Fibroblast of upper back skin (primary cell): ENCODE measurements at regions not wholly inside any gene's neighbourhood (a gene's known extent, or its start where the extent isn't known, plus 50 kb on each side); places are given as distances from the start of the nearest gene placed in this dataset.
"Not testable (repeated sequence)": the region's sequence is repeated elsewhere in the genome, so short reads cannot be mapped to it uniquely, and the experiment has no call there.

Experiments used
- DNase-seq: peaks from one replicate; pipeline ENCODE4 v3.0.0-alpha.2; 2013

DNA sequence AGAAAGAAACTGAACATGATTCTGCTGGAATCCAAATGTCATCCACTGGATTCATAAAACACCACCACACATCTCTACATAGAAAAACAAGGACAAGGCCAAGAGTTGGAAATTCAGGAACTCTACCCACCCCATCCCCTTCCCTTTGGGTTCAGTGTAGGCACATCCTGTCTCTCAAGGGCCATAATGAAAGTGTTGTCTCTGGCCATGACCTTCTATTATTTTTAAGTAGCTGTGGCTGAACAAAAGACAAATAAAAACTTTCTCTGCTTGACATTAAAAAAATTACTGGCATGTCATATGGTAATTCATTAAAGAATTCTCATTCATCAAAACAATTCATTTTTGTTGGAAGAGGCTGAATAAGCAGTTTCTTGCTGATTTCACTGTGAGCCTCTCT is 54.9 kb upstream of the ZBTB18 start:
- no peak for DNase-seq

DNA sequence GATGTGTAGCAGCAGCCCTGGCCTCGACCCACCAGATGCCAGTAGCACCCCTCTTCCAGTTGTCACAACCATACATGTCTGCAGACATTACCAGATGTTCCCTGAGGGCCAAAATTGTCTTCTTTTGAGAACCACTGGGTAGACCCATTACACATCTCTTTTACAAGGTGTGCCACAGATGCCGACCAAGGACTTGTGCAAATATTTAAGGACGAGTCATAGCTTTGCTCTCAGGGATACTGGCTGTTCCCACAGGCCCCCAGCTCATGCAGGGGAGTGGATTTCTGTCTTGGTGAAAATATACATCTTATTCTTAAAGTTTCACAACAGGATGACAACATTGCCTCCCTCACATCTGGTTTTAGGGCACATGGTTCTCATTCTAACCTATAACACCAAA is 59.4 kb upstream of the ZBTB18 start:
- no peak for DNase-seq

DNA sequence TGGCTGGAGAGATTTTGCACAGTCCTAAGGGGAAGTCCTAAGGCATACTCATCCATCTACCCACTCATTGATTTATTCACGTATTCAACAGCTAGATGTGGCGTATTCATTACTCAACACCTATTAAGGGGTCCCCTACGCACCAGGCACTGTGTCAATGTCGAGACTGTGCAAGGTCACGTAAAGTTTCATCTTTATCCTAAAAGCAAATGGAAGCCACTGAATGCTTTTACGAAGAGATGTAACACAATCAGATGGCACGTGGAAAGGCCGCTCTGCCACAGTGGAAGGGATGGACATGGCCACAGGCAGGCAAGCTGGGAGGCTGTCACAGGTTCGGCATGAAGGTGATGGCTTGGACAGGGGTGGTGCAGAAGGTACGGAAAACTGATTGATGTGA is 66.3 kb upstream of the ZBTB18 start:
- no peak for DNase-seq

DNA sequence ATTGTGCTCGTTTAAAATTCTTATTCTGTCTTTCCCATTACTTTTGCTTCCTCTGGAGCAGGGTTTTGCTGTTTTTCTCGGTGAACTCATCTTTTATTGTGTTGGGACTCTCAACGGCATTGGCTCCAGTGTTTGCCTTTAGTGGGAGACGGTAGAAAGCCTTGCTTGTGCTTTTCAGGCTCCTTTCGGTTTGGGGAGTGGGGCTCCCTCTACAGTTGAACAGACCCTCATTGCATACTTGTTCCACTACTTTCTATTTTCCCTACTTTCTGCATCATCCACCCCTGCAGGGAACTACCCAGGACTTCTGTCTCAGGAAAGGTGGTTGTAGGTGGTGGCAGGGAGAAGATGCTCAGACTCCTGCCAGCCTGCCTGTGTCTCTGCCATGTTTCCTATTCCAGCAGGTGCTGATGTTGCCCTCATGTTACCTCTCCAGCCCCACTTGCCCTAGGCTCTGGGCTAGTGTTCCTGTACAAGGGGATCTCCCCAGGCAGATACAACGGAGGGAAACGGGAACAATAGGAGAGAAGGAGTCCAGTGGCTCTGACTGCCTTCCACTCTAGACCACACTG is 68.5 kb upstream of the ZBTB18 start:
- DNase-seq: peak; percentile 13

DNA sequence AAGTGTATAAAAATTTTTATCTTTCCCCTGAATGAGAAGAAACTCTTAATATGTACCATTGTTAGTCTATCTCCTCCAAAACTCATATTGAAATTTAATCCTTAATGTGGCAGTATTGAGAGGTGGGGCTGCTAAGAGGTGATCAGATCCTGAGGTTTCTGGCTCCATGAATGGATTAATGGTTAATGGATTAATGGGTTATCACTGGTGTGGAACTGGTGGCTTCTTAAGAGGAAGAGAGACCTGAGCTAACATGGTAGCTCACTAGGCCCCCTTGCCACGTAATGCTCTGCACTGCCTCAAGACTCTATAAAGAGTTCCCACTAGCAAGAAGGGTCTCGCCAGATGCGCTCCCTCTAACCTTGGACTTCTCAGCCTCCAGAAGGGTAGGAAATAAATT is 70.6 kb upstream of the ZBTB18 start:
- DNase-seq: no peak

DNA sequence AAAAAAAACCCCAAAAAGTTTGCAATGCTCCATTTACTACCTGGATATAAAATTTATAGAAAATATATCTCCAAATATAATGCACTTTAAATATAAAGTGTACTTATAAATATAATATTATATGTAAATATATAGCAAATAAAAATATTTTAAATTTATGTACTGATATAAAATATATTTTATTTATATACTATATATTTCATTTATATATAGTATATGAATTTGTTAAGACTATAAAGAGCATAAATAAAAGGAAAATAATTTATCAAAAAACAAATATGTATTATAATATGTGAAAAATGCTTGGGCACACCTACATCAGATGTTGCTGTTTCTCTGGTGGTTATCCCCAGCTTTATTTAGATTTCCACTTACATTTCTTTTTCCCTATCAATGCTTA is 71.0 kb upstream of the ZBTB18 start:
- DNase-seq: no peak

DNA sequence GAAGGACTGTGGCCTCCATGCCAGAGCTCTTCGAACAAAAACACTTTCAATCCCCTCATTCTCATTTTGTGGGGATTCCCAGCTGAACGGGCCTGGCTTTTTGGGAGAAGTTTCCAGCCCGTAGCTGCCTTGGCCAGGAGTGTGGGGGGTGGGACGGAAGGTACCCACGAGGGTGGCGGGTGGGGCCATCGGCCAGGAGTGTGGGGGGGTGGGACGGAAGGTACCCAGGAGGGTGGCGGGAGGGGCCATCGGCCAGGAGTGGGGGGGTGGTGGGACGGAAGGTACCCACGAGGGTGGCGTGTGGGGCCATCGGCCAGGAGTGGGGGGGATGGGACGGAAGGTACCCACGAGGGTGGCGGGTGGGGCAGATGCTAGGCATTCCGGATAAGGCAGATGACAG is 71.7 kb upstream of the ZBTB18 start:
- DNase-seq: no peak

DNA sequence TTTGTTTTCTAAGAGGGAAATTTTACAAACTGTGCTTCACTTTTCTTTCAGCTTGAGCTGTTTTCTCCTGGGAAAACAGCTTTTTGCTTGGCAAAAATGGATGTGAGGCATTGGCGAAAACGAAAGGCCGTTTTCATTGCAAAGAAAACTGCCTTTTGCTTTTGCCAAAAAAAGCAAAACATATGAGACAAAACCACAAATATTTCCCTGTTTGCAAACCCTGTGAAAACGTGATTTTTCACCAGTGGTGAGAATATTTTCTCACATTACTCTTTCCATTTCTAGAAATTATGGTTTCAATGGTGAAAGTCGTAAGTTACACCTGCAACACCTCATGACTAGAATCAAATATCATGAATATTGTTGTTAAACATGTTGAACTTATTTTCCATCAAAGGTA is 74.0 kb upstream of the ZBTB18 start:
- DNase-seq: peak; percentile 32

DNA sequence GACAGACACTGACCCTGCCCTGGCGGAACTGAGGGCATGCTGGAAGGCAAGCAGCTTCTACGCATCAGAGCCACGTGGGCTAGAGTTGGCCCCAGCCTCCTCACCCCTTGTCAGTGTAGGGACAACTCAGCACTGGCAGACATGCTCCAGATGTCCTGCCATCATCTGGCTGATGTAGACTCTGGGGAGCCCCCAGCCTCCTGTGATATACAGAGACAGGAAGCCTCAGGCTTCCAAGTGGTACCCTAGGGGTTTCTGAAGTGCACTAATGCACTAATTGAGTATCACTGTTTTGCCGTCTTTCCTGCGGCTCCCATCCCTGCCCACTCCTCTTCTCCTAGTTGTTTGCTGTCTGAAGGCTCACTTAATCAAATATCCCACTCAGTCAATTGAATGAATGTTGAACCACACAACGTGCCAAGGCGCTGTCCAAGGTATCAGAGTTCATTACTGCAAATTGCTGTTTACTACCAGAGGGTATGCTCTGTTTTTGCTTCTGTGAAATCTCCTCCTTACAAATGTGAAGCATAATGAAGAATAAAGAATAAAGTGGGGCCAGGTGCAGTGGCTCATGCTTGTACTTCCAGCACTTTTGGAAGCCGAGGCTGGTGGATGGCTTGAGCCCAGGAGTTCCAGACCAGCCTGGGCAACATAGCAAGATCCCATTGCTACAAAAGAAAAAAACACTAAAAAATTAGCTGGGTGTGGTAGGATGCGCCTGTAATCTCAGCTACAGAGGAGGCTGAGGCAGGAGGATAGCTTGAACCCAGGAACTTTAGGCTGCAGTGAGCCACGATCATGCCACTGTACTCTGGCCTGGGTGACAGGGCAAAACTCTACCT is 76.4 kb upstream of the ZBTB18 start:
- DNase-seq: peak; percentile 46

DNA sequence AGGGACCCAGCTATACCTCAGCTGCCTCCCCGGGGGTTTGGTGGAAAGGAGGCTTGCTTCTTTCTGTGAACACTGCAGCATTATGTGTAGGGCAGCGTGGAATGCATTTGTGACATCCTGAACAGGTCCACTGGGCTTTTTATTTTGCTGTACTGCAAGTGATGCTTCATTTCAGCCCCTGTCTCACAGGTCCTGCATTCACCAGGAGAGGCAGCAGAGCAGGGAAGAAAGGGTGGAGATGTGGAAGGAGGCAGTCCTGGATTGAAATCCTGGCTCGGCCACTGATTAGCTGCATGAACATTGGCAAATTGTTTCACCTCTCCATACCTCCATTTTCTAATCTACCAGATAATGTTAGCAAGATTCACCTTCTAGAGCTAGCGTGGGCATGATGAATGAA is 77.9 kb upstream of the ZBTB18 start:
- DNase-seq: no peak

DNA sequence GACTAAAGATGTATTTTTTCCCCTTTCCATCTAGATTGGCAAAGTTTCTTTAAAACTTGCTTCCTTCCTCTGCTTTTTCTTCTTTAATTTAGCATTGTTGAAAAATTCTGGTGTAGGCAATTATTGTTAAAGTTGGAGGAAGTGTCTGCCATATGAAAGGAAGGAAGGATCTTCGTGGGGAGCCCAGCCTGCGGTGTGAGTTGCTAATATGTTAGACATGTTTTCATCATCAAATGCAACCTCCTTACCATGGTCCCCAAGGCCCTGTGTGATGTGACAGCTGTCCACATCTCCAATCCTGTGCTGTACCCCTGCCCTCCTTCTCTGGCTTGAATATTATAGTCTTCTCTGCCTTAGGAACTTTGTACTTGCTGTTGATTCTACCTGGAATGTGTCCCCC is 81.0 kb upstream of the ZBTB18 start:
- DNase-seq: peak; percentile 15

DNA sequence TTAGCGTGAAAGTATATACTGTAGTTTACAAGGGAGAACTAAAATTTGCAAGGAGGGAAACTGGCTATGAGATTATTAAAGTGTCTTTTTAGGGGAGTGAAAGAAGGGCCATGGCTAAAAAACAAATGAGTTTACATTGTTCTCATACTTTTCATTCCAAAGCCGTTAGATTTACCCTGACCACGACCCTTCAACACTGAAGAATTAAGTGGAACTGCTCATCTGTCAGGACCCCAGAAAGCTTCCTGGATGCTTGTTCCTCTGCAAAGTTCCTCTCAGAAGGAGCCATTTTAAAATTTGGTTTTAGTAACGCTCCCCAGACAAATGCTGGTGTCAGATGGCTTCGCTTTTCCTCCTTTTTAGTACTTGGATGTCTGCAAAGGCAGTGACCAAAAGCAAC is 82.7 kb upstream of the ZBTB18 start:
- peak; percentile 83 for DNase-seq

DNA sequence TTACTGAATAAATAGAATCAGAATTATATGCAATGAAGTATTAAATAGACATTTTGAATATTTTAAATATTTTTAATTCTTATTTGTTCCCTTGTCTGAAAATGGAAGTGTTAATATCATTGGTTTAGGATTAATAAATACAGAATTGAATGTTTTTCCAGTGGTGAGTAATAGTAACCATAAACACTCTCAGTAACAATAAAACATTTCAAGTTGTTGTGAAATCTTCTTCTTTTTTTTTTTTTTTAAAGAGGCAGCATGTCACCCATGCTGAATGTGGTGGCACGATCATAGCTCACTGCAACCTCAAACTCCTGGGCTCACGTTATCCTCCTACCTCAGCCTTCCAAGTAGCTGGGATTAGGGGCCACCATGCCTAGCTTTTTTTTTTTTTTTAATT is 86.2 kb upstream of the ZBTB18 start:
- no peak for DNase-seq

DNA sequence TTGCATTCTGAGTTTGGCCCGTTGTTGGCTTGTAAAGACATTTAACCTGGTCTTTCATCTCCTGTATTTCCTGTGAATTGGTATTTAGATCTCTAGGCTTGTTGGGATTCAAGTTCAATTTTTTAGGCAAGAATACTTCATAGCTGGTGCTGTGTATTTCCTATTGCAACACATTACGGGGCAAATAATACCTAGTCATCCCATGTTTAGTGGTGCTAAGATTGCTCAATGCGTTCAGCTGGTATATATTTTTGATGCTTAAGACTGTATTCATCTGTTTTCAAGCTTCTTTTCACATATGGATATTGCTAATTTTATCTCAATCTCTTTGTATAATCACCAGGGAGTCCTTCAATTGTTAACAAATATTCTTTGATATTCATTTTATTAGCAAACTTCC is 87.5 kb upstream of the ZBTB18 start:
- no peak for DNase-seq

DNA sequence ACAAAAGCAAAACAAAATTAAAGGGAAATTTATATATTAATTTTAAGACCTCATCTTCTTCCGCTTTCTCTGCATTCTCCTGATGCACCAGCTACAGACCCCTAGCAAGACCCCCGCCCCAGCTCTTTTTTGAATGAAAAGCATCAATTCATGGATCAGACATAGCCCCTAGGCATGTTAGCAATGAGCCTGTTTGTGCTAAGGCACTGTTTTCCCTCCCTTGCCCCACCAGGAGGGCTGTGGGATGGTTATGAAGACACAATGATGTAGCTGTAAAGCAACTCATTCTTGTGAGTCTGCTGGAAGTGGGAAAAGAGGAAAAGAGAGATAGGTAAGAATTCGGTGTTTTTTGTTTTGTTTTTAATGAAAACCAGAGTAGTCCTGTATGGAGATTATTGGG is 88.5 kb upstream of the ZBTB18 start:
- DNase-seq: no peak

DNA sequence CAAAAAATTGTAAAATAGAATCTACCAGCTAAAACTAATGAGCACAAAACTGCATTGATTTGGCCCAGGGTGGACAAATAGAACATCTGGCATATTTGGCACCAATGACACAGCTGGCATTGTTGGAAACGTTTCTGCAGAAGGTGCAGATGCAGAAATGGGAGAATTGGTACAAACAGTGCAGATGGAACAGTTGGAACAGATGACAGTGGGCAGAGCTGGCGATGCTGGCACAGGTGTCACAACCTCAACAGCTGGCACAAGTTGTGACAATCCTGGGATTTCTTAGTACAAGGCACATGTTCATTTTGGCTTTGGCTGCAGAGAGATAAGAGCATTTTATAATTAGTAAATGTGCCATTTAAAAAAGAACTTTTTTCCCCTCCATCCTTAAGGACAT is 91.1 kb upstream of the ZBTB18 start:
- DNase-seq: no peak

DNA sequence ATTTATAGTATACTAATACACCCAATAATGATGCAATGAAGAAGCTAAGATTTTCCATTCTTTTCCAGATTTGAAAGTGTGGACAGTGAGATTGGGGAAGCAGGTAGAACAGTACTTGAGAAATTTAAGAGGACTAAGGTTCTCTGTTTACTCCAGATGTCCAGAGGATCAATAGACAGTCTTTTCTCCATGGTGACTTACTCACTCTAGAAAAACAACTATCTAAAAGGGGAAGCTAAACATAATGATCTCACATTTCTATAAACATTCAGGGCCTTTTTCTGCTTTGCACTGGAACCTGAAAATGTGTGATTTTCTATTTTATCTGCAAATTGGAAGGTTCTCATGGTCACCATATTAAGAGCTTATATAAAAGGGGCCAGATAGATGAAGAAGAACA is 93.9 kb upstream of the ZBTB18 start:
- no peak for DNase-seq

DNA sequence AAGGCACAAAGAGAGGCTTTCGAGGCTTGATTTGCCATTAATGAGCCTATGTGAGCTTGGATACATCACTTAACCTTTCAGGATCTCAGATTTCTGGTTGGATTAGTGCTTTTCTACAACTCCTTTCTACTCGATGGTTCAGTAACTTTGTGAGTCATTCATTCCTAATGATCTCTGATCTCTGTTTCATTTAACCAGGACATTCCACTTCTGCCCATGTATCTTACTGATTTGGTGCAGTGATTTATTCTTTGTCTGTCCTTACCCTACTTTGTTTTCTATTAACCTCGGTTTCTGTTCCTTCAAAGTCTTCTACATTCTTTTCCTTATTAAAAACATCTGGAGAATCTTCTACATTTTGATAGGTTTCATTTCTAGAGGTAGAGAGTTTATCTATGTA is 94.6 kb upstream of the ZBTB18 start:
- peak; percentile 89 for DNase-seq

DNA sequence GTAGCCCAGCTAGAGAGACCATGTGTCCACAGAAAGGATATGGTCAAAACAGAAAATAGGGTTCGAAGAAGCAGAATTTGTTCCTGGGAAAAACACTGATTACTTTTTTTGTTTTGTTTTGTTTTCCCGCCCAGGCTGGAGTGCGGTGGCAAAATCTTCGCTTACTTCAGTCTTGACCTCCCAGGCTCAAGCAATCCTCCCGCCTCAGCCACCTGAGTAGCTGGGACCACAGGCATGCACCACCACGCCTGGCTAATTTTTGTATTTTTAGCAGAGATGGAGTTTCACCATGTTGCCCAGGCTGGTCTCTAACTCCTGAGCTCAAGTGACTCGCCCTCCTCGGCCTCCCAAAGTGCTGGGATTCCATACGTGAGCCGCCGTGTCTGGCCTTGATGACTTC is 99.9 kb upstream of the ZBTB18 start:
- not testable (repeated sequence) for DNase-seq

DNA sequence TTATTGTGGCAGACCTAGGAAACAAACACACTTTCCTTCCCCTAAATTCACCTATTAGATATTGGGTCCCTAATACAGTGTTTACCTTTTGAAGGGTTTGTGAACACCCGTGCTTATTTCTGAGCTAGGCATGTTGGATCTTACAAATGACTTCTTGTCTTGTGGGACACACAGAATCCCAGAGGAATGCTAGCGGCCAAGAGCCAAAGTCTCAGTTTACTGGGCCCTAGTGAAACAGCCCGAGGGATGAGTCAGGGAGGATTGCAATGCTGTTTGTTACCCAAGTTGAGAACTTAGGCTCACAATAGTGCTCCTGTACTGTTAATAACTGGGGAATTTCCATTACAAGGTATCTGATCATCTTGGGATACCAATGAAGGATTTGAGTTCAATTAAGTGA is 100.1 kb upstream of the AKT3 start:
- DNase-seq: peak; percentile 86

DNA sequence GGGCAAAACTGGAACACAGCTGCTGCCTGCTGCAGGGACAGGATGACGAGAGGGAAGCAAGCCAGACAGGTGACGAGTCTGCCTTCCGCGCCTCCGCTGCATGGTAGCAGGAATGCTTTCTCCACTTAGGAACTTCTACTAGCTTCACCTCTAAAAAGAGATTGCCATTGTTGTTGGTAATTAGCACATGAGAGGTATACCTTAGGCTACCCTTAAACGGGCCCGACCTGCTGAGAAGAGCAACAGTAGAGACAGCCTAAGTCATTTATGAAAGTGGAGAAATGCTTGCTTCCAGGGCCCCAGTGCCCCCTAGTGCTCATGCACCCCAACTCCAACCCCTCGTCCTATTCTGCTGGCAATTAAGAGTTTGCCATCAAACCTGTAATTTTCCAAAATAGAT is 96.9 kb upstream of the AKT3 start:
- DNase-seq: peak; percentile 30

DNA sequence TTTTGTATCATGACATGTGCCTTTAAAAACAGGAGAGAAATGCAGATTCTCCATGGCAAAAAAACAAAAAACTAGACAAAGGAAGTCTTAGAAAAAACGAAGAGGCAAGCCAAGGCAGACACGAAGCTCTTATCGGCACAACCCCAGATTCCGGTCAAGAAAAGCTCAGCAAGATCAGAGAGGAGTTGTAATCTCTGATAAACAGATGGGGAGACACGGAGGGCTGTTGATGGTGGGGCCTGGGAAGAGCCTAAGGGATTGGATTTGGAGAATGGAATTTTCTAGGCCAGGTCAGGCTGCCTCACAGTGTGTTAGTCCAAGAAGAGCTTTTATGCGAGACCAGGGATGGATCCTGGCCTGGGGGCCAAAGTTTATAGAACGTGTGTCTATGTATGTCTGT is 96.2 kb upstream of the AKT3 start:
- DNase-seq: no peak

DNA sequence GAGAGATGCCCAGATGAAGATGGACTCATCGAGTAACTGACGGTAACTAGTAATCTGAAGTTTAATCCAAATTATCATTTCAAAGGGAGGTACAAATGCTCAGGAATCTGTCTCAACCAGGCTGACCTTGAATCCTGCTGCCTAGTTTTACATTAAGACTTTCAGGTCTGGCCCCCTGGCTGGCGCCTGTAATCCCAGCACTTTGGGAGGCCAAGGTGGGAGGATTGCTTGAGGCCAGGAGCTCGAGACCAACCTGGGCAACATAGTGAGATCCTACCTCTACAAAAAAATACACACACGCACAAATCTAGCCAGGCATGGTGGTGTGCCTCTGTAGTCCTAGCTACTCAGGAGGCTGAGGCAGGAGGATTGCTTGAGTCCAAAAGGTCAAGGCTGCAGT is 95.7 kb upstream of the AKT3 start:
- DNase-seq: no peak

DNA sequence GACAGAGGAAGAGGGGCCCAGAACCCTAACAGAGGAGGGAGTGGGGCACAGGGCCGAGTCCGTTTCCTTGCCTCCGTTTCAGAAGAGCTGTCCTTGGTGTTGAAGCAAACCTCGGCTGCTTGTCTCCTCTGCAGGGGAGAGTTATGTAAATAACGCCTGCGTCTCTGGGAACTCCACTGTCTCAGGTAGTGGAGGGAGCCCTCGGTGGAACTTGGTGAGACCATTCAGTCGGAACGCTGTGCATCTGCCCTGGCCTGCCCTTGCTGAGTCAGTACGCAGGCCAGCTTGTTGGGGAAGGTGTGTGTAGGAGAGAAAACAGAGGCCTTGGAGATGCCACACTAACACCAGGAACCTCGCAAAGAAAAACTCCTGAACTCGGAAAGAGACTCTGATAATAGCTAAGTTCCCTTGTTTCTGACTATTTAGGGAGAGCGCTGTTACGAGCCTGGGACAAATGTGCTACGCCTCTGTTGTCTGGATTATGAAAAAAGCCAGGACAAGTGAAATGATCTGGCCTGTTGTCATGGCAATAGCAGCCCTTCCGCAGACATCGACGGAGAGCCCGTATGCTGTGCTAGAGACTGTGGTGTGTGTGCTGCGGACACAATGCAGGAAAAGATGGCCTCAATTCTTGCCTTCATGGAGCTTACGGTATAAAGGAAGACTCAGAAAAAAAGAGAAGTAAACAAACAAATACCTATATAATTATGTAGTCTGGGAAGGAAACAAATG is 94.6 kb upstream of the AKT3 start:
- DNase-seq: peak; percentile 56
